Common myeloid progenitor, CD34-positive (primary cell): ENCODE measurements at regions not wholly inside any gene's neighbourhood (a gene's known extent, or its start where the extent isn't known, plus 50 kb on each side); places are given as distances from the start of the nearest gene placed in this dataset.

ENCODE experiments used
- CTCF ChIA-PET: fragments of 350-600 bp; sonication (Branson Sonifier 250); formaldehyde crosslinking; loops from one replicate; lab custom pipeline; 2021; ENCODE audit warnings: antibody characterized with exemption; lab: Charles Lee
- POLR2A ChIA-PET: fragments of 350-600 bp; sonication (Branson Sonifier 250); formaldehyde crosslinking; loops from one replicate; lab custom pipeline; 2021; ENCODE audit warnings: antibody characterized with exemption; lab: Charles Lee
- DNase-seq, 3 donors: peaks; one replicate each; pipeline versions ENCODE4 v3.0.0 to v3.0.0-alpha.2; 2013
- H3K27ac ChIP-seq, 2 experiments: 1 replicate in 1 of 2; 2 replicates in 1 of 2; pipeline ENCODE4 v1.7.0; 2013; ENCODE audit warnings: inconsistent platforms in 2 of 2, low read length in 2 of 2, mild to moderate bottlenecking in 2 of 2, low read depth in 1 of 2, moderate library complexity in 1 of 2; ENCODE audit not compliant: severe bottlenecking in 2 of 2, insufficient read depth in 1 of 2, poor library complexity in 1 of 2
- H3K27me3 ChIP-seq, 5 experiments: replicated peaks in 2 of 5; 1 replicate in 3 of 5; 2 replicates in 2 of 5; pipeline versions ENCODE4 v1.6.1 to v1.7.0; 2013; ENCODE audit warnings: low read length in 4 of 5, mild to moderate bottlenecking in 2 of 5, moderate library complexity in 2 of 5, inconsistent platforms in 1 of 5; ENCODE audit not compliant: insufficient read depth in 5 of 5, control insufficient read depth in 4 of 5
- H3K36me3 ChIP-seq, 4 experiments: 1 replicate in 2 of 4; 2 replicates in 2 of 4; pipeline versions ENCODE4 v1.6.1 to v1.7.0; 2013; ENCODE audit warnings: low read length in 3 of 4, control low read depth in 1 of 4, mild to moderate bottlenecking in 1 of 4; ENCODE audit not compliant: control insufficient read depth in 4 of 4, insufficient read depth in 4 of 4
- H3K4me1 ChIP-seq, 4 experiments: 1 replicate in 3 of 4; 2 replicates in 1 of 4; pipeline versions ENCODE4 v1.6.1 to v1.7.1; 2013; ENCODE audit warnings: low read length in 3 of 4, mild to moderate bottlenecking in 3 of 4, control low read depth in 1 of 4, inconsistent platforms in 1 of 4, moderate library complexity in 1 of 4; ENCODE audit not compliant: control insufficient read depth in 4 of 4, insufficient read depth in 4 of 4; ENCODE audit errors: control extremely low read depth in 1 of 4
- H3K4me3 ChIP-seq, 7 experiments: 1 replicate in 4 of 7; 2 replicates in 3 of 7; pipeline versions ENCODE4 v1.5.1 to v1.7.0; 2013; ENCODE audit warnings: mild to moderate bottlenecking in 7 of 7, low read length in 6 of 7, moderate library complexity in 6 of 7, inconsistent platforms in 2 of 7, low read depth in 2 of 7, control low read depth in 1 of 7; ENCODE audit not compliant: insufficient read depth in 4 of 7, control insufficient read depth in 1 of 7; ENCODE audit errors: extremely low read depth in 1 of 7
- H3K9me3 ChIP-seq, 5 experiments: 1 replicate in 4 of 5; 2 replicates in 1 of 5; pipeline versions ENCODE4 v1.6.1 to v1.7.1; 2013; ENCODE audit warnings: low read length in 4 of 5, mild to moderate bottlenecking in 2 of 5, inconsistent platforms in 1 of 5, low read depth in 1 of 5, moderate library complexity in 1 of 5; ENCODE audit not compliant: control insufficient read depth in 4 of 5, insufficient read depth in 2 of 5; ENCODE audit errors: control extremely low read depth in 1 of 5
- WGBS: methylation state at CpG from one replicate; pipeline ENCODE4 v1.1.5; 2013; ENCODE audit not compliant: insufficient coverage; 5-methylcytosine and 5-hydroxymethylcytosine counted together

DNA sequence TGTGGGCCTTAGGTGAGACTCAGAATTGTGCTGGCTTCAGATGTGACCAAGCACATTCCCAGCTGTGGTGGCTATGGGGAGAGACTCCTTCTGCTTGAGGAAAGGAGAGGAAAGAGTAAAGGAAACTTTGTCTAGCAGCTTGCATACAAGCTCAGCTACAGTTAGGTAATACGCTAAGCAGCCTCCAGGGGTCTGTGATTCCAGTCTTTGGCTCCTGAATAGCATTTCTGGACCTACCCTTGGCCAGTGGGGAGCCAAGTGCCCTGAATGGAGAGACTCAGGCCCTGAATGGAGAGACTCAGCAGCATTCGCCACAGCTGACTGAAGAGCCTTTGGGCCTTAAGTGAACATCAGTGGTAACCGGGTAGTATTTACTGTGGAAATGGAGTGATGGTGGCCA is 227.4 kb upstream of the CDH7 start:
- H3K36me3 ChIP-seq = no peaks in the 10 kb centered on the region
- no peaks in the 10 kb centered on the region for H3K4me1 ChIP-seq
- ChIA-PET POLR2A (no interaction called here), CTCF (no interaction called here)
- no peaks in the 10 kb centered on the region for H3K9me3 ChIP-seq
- 100% methylated on average over 2 of the region's 3 CpGs for WGBS
- H3K27me3 ChIP-seq = no peaks in the 10 kb centered on the region
- H3K4me3 ChIP-seq = no peak overlapping the region
- no peak for DNase-seq
- H3K27ac ChIP-seq = no peak overlapping the region

DNA sequence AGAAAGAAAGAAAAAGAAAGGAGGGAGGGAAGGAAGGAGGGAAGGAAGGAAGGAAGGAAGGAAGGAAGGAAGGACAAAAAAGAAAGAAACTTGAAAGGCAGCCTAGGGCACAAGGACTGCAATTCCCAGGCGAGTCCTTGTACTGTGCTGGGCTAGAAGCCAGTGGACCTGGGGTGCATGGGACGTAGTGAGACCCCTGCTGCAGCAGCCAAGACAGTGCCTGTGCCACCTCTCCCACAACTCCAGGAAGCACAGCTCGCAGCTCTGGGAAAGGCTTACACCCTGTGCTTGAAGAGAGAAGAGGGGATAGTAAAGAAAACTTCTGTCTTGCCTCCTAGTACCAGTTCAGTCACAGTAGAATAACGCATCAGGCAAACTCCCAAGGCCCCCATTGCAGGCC is 227.9 kb upstream of the CDH7 start:
- ChIA-PET CTCF (no interaction called here), POLR2A (no interaction called here)
- no peaks in the 10 kb centered on the region for H3K36me3 ChIP-seq
- no peaks in the 10 kb centered on the region for H3K4me1 ChIP-seq
- no peaks in the 10 kb centered on the region for H3K27me3 ChIP-seq
- no peak overlapping the region for H3K27ac ChIP-seq
- WGBS = 97% methylated on average over 3 of the region's 4 CpGs
- no peaks in the 10 kb centered on the region for H3K9me3 ChIP-seq
- no peak overlapping the region for H3K4me3 ChIP-seq
- DNase-seq = no peak

GRCh38 chr18:65516209-65516608 is 234.6 kb upstream of the CDH7 start:
- POLR2A ChIA-PET = no interaction called here
- H3K9me3 ChIP-seq = no peaks in the 10 kb centered on the region
- 92% methylated on average over 2 of the region's 5 CpGs for WGBS
- no peaks in the 10 kb centered on the region for H3K4me1 ChIP-seq
- no peaks in the 10 kb centered on the region for H3K27me3 ChIP-seq
- no peak for DNase-seq
- no peak overlapping the region for H3K4me3 ChIP-seq
- H3K36me3 ChIP-seq = no peaks in the 10 kb centered on the region
- no peak overlapping the region for H3K27ac ChIP-seq
- CTCF ChIA-PET = no interaction called here

DNA sequence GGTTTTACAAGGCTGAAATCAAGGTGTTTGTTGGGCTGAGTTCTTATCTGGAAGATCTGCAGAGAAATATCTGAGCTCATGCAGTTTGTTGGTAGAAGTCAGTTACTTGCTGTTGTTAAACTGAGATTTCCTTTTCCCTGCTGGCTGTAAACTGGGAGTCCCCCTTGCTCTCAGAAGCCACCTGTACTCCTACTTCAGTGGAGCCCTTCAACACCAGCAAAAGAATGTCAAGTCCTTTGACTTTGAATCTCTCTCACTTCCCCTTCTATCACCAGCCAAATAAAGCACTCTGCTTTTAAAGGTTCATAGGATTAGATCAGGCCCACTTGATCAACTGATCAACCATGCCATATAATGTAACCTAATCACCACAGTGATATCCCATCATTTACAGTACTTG is 252.2 kb upstream of the CDH7 start:
- no peak for DNase-seq
- no peak overlapping the region for H3K4me3 ChIP-seq
- ChIA-PET POLR2A (no interaction called here), CTCF (no interaction called here)
- H3K27ac ChIP-seq = no peak overlapping the region
- no peaks in the 10 kb centered on the region for H3K9me3 ChIP-seq
- no peaks in the 10 kb centered on the region for H3K4me1 ChIP-seq
- no peaks in the 10 kb centered on the region for H3K36me3 ChIP-seq
- H3K27me3 ChIP-seq = no peaks in the 10 kb centered on the region

- 94% methylated on average over 2 of the region's 2 CpGs for WGBS
Measured at GRCh38 chr18:65487569-65487968, 263.2 kb upstream of the CDH7 start.

DNA sequence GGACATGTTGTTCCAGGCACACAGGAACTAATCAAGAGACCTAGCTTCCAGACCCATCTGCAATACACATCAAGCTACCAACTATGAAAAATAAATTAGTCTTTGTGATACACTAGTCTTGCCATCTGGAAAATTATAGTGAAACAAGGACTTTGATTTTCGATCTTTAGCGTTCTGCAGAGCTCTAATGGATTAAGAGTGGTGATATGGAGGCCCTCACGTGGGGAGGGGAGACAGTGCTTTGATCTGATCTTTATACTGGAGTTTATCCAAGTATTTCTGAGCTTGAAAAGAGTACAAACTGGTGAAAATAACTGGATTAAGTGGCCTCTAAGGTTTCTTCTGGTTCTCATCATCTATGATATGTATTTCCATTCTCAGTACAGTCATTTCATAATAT is 273.4 kb upstream of the CDH7 start:
- POLR2A ChIA-PET = no interaction called here
- DNase-seq = no peak
- Histone ChIP-seq H3K27ac (no peak overlapping the region), H3K36me3 (no peaks in the 10 kb centered on the region), H3K9me3 (no peaks in the 10 kb centered on the region), H3K27me3 (no peaks in the 10 kb centered on the region), H3K4me3 (no peak overlapping the region), H3K4me1 (no peaks in the 10 kb centered on the region)
- CTCF ChIA-PET = no interaction called here
- 91% methylated on average over 2 of the region's 3 CpGs for WGBS

More at GRCh38 chr18:65487569-65487968, 263.2 kb upstream of the CDH7 start:
- DNase-seq = no peak
- ChIA-PET POLR2A (no interaction called here), CTCF (no interaction called here)
- Histone ChIP-seq H3K4me1 (no peaks in the 10 kb centered on the region), H3K27me3 (no peaks in the 10 kb centered on the region), H3K36me3 (no peaks in the 10 kb centered on the region), H3K27ac (no peak overlapping the region), H3K9me3 (no peaks in the 10 kb centered on the region), H3K4me3 (no peak overlapping the region)

DNA sequence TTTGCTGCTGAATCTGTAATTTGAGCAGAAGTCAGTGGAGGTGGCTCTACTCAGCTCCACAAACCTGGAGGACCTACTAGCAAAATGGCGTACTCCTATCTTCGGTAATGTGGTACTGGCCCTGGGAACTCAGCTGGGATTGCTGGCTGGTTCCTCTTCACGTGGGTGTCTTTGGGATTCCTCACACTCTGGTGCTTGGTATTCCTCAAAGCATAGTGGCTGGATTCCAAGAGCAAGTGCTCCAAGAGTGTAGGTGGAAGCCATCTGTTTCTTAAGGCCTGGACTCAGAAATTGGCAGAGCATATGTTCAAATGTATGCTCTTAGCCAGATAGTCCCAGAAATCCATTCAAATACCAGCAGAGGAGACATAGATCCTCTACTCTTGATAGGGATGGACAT is 281.9 kb upstream of the CDH7 start:
- H3K9me3 ChIP-seq = no peaks in the 10 kb centered on the region
- no peaks in the 10 kb centered on the region for H3K27me3 ChIP-seq
- ChIA-PET POLR2A (no interaction called here), CTCF (no interaction called here)
- no peaks in the 10 kb centered on the region for H3K36me3 ChIP-seq
- no peak overlapping the region for H3K4me3 ChIP-seq
- H3K4me1 ChIP-seq = no peaks in the 10 kb centered on the region
- H3K27ac ChIP-seq = no peak overlapping the region
- no peak for DNase-seq
- 100% methylated on average over 3 of the region's 3 CpGs for WGBS
